Epithelial cell of proximal tubule (primary cell): ENCODE measurements at regions not wholly inside any gene's neighbourhood (a gene's known extent, or its start where the extent isn't known, plus 50 kb on each side); places are given as distances from the start of the nearest gene placed in this dataset.

ENCODE experiments used
- DNase-seq: peaks from one replicate; pipeline ENCODE4 v3.0.0-alpha.2; 2011; ENCODE audit warnings: low read depth
- H3K4me3 ChIP-seq: 2 replicates; pipeline ENCODE4 v1.5.1; 2011; ENCODE audit warnings: low read depth, mild to moderate bottlenecking, low read length
- TF ChIP-seq, protein P1 (sequence below): conservative IDR thresholded peaks from 2 replicates; pipeline ENCODE4 v1.5.1; 2012; ENCODE audit warnings: low read depth, mild to moderate bottlenecking, low read length

DNA sequence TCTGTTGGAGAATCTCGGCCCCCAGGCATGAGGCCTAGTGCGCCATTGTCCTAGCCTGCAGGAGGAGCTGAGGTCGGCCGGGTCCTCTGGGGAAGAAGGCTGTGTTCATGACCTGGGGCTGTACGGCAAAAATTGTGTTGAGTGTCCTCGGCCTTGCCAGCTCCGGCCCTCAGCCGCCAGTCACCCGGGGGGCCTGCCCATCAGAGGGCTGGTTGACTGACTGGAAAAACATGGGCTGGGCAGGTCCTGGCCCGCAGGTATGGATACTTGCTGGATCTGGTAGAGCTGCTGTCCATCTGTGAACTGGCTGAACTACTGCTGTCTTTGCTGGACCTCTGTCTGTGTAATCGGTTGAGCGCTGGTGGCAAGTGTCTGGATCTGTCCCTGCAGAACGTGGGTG lies 136.7 kb upstream of the GAS1 start:
- TF ChIP-seq, protein P1, sequence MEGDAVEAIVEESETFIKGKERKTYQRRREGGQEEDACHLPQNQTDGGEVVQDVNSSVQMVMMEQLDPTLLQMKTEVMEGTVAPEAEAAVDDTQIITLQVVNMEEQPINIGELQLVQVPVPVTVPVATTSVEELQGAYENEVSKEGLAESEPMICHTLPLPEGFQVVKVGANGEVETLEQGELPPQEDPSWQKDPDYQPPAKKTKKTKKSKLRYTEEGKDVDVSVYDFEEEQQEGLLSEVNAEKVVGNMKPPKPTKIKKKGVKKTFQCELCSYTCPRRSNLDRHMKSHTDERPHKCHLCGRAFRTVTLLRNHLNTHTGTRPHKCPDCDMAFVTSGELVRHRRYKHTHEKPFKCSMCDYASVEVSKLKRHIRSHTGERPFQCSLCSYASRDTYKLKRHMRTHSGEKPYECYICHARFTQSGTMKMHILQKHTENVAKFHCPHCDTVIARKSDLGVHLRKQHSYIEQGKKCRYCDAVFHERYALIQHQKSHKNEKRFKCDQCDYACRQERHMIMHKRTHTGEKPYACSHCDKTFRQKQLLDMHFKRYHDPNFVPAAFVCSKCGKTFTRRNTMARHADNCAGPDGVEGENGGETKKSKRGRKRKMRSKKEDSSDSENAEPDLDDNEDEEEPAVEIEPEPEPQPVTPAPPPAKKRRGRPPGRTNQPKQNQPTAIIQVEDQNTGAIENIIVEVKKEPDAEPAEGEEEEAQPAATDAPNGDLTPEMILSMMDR = no peak
- H3K4me3 ChIP-seq = no peak overlapping the region
- no peak for DNase-seq

DNA sequence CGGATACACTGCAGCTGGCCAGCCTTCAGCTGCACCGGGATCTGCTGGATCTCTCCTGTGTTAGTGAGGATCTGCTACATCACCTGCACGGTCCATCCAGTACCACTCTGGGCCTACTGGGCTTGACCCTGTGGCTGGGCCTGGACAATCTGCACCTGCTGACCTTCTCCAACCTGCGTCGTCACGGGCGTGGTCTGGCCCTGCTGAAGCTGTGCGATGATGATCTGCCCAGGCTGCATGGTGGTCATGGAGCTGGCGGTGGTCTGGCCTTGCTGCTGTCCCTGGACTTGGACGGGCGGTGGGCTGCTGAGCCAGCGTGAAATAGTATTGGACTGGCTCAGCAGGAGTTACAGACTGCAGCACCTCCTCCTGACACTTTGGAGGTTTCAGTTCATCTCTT lies 137.1 kb upstream of the GAS1 start:
- DNase-seq = no peak
- no peak overlapping the region for H3K4me3 ChIP-seq
- TF ChIP-seq, protein P1 = no peak

DNA sequence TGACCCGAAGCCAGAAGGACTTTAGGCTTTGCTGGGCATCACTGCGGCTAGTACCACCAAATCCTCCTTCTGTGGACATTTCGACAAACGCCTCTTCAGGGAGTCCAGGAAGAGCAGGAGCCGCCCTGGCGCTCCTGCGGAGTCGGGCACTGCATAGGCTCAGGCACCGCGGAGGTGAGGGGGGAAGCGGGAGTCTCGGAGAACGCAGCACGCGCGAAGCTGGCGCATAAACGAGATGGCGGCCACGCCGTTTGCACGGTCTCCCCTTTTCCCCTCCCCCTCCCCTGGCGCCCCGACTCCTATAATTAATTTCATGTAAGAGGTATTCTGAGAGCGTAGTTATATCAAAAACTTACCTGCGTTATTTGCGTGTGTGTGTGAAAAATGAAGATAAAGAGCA lies 137.8 kb upstream of the GAS1 start:
- TF ChIP-seq, protein P1 = no peak
- DNase-seq = no peak
- H3K4me3 ChIP-seq = no peak overlapping the region

DNA sequence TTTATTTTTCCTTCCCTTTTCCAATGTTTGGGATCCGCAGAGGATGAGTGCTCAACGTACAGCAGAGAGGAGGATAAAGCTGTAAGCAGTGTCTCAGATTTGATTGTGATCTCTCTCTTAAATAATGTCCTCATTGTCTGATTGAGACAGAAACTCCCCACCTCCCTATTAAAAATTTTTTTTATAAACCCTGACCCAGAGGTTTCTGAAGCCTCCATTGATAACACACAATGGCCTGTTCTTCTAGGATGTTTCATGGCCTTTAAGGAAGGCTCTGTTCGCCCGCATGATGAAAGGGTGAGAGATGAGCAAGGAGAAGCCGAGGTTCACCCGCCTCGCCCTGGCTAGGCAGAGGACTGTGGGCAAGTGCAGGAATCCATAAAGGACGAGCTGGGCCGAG lies 138.2 kb upstream of the GAS1 start:
- no peak for DNase-seq
- TF ChIP-seq, protein P1 = no peak
- H3K4me3 ChIP-seq = no peak overlapping the region

DNA sequence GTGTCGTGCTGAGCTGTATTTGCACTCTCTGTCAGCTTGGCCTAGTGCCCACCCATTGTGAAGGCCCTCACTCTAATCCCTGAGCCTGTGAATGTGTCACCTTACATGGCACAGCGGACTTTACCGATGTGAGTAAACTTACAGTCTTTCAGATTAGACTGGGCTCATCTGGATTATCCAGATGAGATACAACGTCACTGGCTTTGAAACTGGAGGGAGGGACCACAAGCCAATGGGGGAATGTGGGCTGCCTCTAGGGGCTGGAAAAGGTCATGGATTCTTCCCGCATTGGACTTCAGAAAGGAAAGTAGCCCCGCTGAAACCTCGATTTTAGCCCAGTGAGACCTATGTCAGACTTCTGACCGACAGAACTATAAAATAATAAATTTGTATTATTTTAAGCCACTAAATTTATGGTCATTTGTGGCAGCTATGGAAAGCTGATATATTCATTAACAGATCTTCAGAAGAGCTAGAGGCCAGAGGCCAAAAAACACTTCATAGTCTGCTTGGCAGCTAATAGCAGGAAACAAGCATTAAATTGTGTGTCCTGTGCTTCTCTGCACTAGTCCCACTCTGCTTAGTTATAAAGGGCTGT lies 139.0 kb upstream of the GAS1 start:
- TF ChIP-seq, protein P1 = no peak
- no peak overlapping the region for H3K4me3 ChIP-seq
- DNase-seq = no peak

DNA sequence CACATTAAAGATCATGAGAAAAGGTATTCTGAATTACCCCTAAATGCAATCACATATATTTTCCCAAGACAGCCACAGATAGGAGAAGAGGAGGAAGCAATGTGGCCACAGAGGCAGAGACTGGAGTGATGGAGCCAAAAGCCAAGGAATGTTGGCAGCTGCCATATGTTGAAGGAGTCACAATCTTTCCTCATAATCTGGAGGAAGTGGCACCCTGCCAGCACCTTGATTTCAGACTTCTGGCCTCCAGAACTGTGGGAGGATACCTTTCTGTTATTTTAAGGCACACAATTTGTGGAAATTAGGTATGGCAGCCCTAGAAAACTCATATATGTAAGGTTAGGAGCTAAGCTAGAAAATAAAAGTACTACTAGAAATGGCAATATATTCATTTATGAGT lies 139.9 kb upstream of the GAS1 start:
- H3K4me3 ChIP-seq = no peak overlapping the region
- DNase-seq = no peak
- TF ChIP-seq, protein P1 = no peak

DNA sequence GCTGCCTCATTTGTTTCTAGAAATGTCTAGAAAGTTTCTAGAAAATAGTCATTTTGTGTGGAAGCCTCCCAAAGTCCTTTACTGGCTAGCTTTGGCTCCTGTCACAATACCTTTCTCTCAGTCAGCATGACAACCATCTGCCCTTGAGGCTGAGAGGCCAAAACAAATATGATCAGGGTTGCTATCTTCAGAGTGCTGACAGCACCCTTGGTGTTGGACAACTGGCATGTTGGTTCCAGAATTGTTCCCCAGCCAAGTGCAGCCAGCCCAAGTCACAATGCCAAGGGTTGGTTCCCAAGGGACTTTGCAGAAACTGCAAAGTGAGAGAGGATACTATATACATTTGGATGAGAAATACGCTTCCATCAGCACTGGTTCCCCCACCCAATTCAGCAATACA lies 140.9 kb upstream of the GAS1 start:
- DNase-seq = no peak
- no peak overlapping the region for H3K4me3 ChIP-seq
- TF ChIP-seq, protein P1 = no peak
